ENCODE measurements at regions not wholly inside any gene's neighbourhood (a gene's known extent, or its start where the extent isn't known, plus 50 kb on each side); places are given as distances from the start of the nearest gene placed in this dataset.

- BruUV-seq (replicated peaks), result no TSS peak
- ChIA-PET CTCF (no interaction called here), POLR2A (no interaction called here)
- Histone ChIP-seq H3K9me1 (replicated peaks; ENCODE audit: control insufficient read depth, extremely low read depth, insufficient read depth, low read length) (no peaks in the 10 kb centered on the region), H3K9ac (replicated peaks; ENCODE audit: extremely low read depth, insufficient read depth, low read length) (no peak overlapping the region), H3K79me2 (ENCODE audit: control insufficient read depth, insufficient read depth, low read length) (no peaks in the 10 kb centered on the region), H3K4me3 (replicated peaks in 1 of 3; ENCODE audit: insufficient read depth in 1 of 3, low read depth in 1 of 3, low read length in 3 of 3) (no peak overlapping the region), H2AFZ (ENCODE audit: low read depth, low read length) (no peak overlapping the region), H3K4me1 (ENCODE audit: control insufficient read depth, extremely low read depth, insufficient read depth, low read length) (no peaks in the 10 kb centered on the region), H4K20me1 (replicated peaks; ENCODE audit: control insufficient read depth, extremely low read depth, insufficient read depth, low read length) (no peaks in the 10 kb centered on the region), H3K9me3 (replicated peaks; ENCODE audit: control insufficient read depth, insufficient read depth, low read length) (no peaks in the 10 kb centered on the region), H3K4me2 (ENCODE audit: insufficient read depth, low read length) (no peak overlapping the region), H3K27me3 (ENCODE audit: control insufficient read depth in 2 of 2, insufficient read depth in 2 of 2, low read length in 2 of 2) (no peaks in the 10 kb centered on the region), H3K36me3 (ENCODE audit: control insufficient read depth in 2 of 2, extremely low read depth in 1 of 2, insufficient read depth in 2 of 2, low read length in 2 of 2) (no peaks in the 10 kb centered on the region), H3K27ac (ENCODE audit: insufficient read depth, low read depth, low read length) (no peak overlapping the region)
- no peak for TF ChIP-seq POLR2AphosphoS5 (IDR thresholded peaks at IDR 0.05; ENCODE audit: insufficient read depth, low read depth, low read length)
- no peak for TF ChIP-seq CTCF (IDR thresholded peaks at IDR 0.05; ENCODE audit: extremely low read depth in 1 of 2, insufficient read depth in 1 of 2, low read depth in 1 of 2, low read length in 2 of 2)
- TF ChIP-seq GATA2 (IDR thresholded peaks at IDR 0.05; ENCODE audit: insufficient read depth, insufficient read length, low read depth, low read length), result no peak
- TF ChIP-seq MAX (IDR thresholded peaks at IDR 0.05; ENCODE audit: insufficient read depth, insufficient read length), result no peak
- no peak for TF ChIP-seq POLR2A (IDR thresholded peaks at IDR 0.05; ENCODE audit: low read depth, low read length)
- no peak for TF ChIP-seq JUN (IDR thresholded peaks at IDR 0.05; ENCODE audit: borderline replicate concordance, insufficient read depth, insufficient read length, low read depth)
- FAIRE-seq, result no peak
- DNase-seq (ENCODE audit: low read depth, low spot score), result no peak
- intact Hi-C loops (cut with micrococcal nuclease), result loop anchor here (5.0 kb wide), 1 partner anchor 501 kb away; no protein-coding TSS in a partner anchor
- dilution Hi-C loops (cut with MboI; ENCODE audit: extremely low pct_ligation_motif_present, low sequenced_read_pairs), result no loop called here
Observed at GRCh38 chr7:96418581-96418980, 96.7 kb upstream of the SLC25A13 start.

- H3K27ac ChIP-seq (ENCODE audit: insufficient read depth, low read depth, low read length), result no peak overlapping the region
- no peaks in the 10 kb centered on the region for H4K20me1 ChIP-seq (replicated peaks; ENCODE audit: control insufficient read depth, extremely low read depth, insufficient read depth, low read length)
- H3K4me1 ChIP-seq (ENCODE audit: control insufficient read depth, extremely low read depth, insufficient read depth, low read length), result no peaks in the 10 kb centered on the region
- no peaks in the 10 kb centered on the region for H3K27me3 ChIP-seq (ENCODE audit: control insufficient read depth in 2 of 2, insufficient read depth in 2 of 2, low read length in 2 of 2)
- H3K4me3 ChIP-seq (replicated peaks in 1 of 3; ENCODE audit: insufficient read depth in 1 of 3, low read depth in 1 of 3, low read length in 3 of 3), result no peak overlapping the region
- no peak overlapping the region for H3K9ac ChIP-seq (replicated peaks; ENCODE audit: extremely low read depth, insufficient read depth, low read length)
- no peaks in the 10 kb centered on the region for H3K9me1 ChIP-seq (replicated peaks; ENCODE audit: control insufficient read depth, extremely low read depth, insufficient read depth, low read length)
- ChIA-PET CTCF (no interaction called here), POLR2A (no interaction called here)
- no TSS peak for BruUV-seq (replicated peaks)
- no peak overlapping the region for H2AFZ ChIP-seq (ENCODE audit: low read depth, low read length)
- FAIRE-seq (peak; percentile 64), DNase-seq (ENCODE audit: low read depth, low spot score) (no peak)
- no peaks in the 10 kb centered on the region for H3K79me2 ChIP-seq (ENCODE audit: control insufficient read depth, insufficient read depth, low read length)
- H3K9me3 ChIP-seq (replicated peaks; ENCODE audit: control insufficient read depth, insufficient read depth, low read length), result no peaks in the 10 kb centered on the region
- H3K4me2 ChIP-seq (ENCODE audit: insufficient read depth, low read length), result no peak overlapping the region
- dilution Hi-C loops (cut with MboI; ENCODE audit: extremely low pct_ligation_motif_present, low sequenced_read_pairs) (no loop called here), intact Hi-C loops (cut with micrococcal nuclease) (loop anchor here (5.0 kb wide), 1 partner anchor 500 kb away; no protein-coding TSS in a partner anchor)
- no peak for TF ChIP-seq MYC (IDR thresholded peaks at IDR 0.05; ENCODE audit: low read depth, low read length)
- TF ChIP-seq GATA2 (IDR thresholded peaks at IDR 0.05; ENCODE audit: insufficient read depth, insufficient read length, low read depth, low read length), result no peak
- no peak for TF ChIP-seq POLR2A (IDR thresholded peaks at IDR 0.05; ENCODE audit: low read depth, low read length)
- TF ChIP-seq FOS (IDR thresholded peaks at IDR 0.05; ENCODE audit: borderline replicate concordance, insufficient read depth, low read length), result no peak
- no peak for TF ChIP-seq POLR2AphosphoS5 (IDR thresholded peaks at IDR 0.05; ENCODE audit: insufficient read depth, low read depth, low read length)
- no peak for TF ChIP-seq MAX (IDR thresholded peaks at IDR 0.05; ENCODE audit: insufficient read depth, insufficient read length)
- TF ChIP-seq CTCF (IDR thresholded peaks at IDR 0.05; ENCODE audit: extremely low read depth in 1 of 2, insufficient read depth in 1 of 2, low read depth in 1 of 2, low read length in 2 of 2), result no peak
- no peak for TF ChIP-seq JUN (IDR thresholded peaks at IDR 0.05; ENCODE audit: borderline replicate concordance, insufficient read depth, insufficient read length, low read depth)
- TF ChIP-seq EZH2 (IDR thresholded peaks at IDR 0.05; ENCODE audit: borderline replicate concordance, low read depth, low read length, severe bottlenecking), result no peak
- no peaks in the 10 kb centered on the region for H3K36me3 ChIP-seq (ENCODE audit: control insufficient read depth in 2 of 2, extremely low read depth in 1 of 2, insufficient read depth in 2 of 2, low read length in 2 of 2)
Observed at GRCh38 chr7:96417784-96418183, 95.9 kb upstream of the SLC25A13 start.
